ENCODE measurements at regions not wholly inside any gene's neighbourhood (a gene's known extent, or its start where the extent isn't known, plus 50 kb on each side); places are given as distances from the start of the nearest gene placed in this dataset.
"Not testable (repeated sequence)": the region's sequence is repeated elsewhere in the genome, so short reads cannot be mapped to it uniquely, and the experiment has no call there.

DNA sequence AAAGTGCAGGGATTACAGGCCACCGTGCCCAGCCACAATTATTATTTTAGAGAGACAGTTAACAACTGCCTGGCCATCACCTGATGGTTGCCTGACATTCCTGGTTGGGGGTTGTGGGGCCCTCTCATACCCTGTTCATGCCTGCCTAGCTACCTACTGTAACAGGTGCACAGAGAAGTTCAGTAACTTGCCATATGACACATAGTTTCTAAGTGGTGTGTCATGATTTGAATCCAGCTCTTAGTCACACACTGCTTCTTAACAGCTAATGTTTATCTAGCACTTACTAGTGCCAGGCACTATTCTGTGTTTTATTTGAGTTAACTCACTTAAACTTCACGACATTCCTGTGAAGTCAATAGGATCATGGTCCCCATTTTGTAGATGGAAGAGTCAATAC is 122.7 kb upstream of the JADE1 start:
- Histone ChIP-seq H3K4me1 (no peaks in the 10 kb centered on the region), H3K4me3 (ENCODE audit: low read depth, low read length) (no peak overlapping the region), H3K27me3 (no peaks in the 10 kb centered on the region), H3K36me3 (no peaks in the 10 kb centered on the region), H3K9me3 (no peaks in the 10 kb centered on the region)
- TF ChIP-seq, protein P1, sequence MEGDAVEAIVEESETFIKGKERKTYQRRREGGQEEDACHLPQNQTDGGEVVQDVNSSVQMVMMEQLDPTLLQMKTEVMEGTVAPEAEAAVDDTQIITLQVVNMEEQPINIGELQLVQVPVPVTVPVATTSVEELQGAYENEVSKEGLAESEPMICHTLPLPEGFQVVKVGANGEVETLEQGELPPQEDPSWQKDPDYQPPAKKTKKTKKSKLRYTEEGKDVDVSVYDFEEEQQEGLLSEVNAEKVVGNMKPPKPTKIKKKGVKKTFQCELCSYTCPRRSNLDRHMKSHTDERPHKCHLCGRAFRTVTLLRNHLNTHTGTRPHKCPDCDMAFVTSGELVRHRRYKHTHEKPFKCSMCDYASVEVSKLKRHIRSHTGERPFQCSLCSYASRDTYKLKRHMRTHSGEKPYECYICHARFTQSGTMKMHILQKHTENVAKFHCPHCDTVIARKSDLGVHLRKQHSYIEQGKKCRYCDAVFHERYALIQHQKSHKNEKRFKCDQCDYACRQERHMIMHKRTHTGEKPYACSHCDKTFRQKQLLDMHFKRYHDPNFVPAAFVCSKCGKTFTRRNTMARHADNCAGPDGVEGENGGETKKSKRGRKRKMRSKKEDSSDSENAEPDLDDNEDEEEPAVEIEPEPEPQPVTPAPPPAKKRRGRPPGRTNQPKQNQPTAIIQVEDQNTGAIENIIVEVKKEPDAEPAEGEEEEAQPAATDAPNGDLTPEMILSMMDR (IDR thresholded peaks at IDR 0.05; ENCODE audit: low read depth, low read length): no peak
- no peak for DNase-seq

DNA sequence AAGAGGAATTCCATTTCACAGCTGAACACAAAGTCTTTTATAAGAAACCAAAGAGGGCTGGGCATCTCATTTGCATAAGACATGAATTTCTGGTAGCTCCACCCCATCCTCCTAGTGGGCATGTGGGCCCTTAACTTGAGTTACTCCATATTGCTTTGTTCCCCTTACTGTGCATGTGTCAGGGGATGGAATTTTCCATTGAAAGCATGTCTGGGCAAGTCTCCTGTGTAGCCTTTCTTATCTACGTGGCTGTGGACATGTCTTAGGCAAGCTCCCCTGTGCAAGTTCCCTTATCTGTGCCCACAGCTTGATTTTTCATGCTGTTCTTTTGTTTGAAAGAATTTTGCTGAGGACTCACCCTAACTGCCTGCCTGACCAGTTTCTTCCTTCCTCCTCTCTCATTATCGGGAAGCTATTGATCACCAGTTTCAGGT is 123.5 kb upstream of the JADE1 start:
- no peaks in the 10 kb centered on the region for H3K27me3 ChIP-seq

DNA sequence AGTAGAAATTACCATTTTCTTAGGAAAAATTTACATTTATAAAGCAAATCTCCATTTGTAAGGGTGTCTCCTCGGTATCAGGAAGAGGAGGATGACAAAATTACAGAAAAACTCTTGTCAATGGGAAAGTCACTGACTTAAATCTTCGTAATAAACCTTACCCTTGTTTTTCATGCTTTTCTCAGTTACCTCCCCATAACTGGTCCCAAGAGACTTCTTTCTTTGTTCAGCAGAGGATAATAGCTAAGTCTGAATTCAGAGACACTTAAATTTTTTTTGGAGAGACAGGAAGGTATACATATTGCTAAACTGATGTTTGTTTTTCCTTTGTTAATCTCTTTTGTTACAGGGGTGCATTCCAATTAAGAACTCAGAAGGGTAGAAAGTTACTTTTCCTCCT is 125.5 kb upstream of the JADE1 start:
- no peaks in the 10 kb centered on the region for H3K27me3 ChIP-seq
- no peak for DNase-seq
- TF ChIP-seq, protein P1 (IDR thresholded peaks at IDR 0.05; ENCODE audit: low read depth, low read length): no peak
- no peaks in the 10 kb centered on the region for H3K4me1 ChIP-seq
- no peaks in the 10 kb centered on the region for H3K36me3 ChIP-seq
- no peaks in the 10 kb centered on the region for H3K9me3 ChIP-seq
- no peak overlapping the region for H3K4me3 ChIP-seq (ENCODE audit: low read depth, low read length)

More for the DNA sequence above, 123.5 kb upstream of the JADE1 start:
- TF ChIP-seq, protein P1 (IDR thresholded peaks at IDR 0.05; ENCODE audit: low read depth, low read length): no peak
- H3K4me3 ChIP-seq (ENCODE audit: low read depth, low read length): no peak overlapping the region
- H3K4me1 ChIP-seq: no peaks in the 10 kb centered on the region
- H3K36me3 ChIP-seq: no peaks in the 10 kb centered on the region
- H3K9me3 ChIP-seq: no peaks in the 10 kb centered on the region
- no peak for DNase-seq

DNA sequence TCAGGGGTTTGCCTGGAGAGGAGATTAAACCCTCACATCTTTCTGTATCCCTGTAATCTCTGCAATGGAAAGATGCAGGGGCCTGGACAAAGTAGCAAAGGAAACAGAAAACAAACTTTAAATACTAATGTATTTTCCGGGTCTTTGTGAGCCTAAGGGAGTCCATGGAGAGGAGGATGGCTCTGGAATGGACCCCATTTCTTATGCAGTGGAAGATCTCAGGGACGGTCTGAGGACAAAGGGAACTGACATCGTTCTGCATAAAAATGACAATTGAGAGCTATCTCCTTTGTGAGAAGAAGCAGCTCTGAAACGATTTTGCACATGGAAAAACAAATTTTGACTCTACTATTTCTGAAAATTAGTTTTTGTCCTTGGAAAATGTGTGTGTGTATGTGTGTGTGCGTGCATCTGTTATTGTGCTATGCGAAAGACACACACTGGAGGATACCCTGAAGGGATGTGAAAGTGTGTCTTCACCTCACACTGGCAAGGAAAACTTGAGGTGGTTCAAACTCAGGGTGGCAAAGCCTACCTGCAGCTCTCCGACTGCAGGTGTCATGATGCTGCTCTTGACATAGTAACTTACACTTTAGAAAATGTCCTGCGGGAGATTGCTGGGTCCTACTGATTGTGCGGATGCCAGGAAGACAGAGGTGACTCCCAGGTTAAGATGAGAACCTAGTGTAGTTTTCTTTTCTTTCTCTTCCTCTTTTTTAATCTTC is 126.4 kb upstream of the JADE1 start:
- H3K36me3 ChIP-seq: no peaks in the 10 kb centered on the region
- H3K9me3 ChIP-seq: no peaks in the 10 kb centered on the region
- H3K27me3 ChIP-seq: no peaks in the 10 kb centered on the region
- TF ChIP-seq, protein P1 (IDR thresholded peaks at IDR 0.05; ENCODE audit: low read depth, low read length): no peak
- no peak for DNase-seq
- H3K4me3 ChIP-seq (ENCODE audit: low read depth, low read length): no peak overlapping the region
- H3K4me1 ChIP-seq: no peaks in the 10 kb centered on the region

DNA sequence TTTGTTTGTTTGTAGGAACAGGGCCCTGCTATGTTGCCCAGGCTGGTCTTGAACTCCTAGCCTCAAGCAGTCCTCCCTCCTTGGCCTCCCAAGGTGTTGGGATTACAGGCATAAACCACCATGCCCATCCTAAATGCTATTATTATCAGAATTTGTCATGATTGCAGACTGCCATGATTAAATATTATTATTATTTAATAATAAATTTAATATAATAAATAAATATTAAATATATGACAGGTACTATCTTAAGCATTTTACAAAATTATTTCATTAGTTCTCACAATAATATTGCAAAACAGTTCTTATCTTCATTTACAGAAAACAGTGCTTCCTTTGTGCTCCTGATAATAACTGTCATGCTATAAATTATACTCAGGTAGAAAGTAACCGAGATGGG is 133.4 kb upstream of the JADE1 start:
- TF ChIP-seq, protein P1 (IDR thresholded peaks at IDR 0.05; ENCODE audit: low read depth, low read length): no peak
- Histone ChIP-seq H3K4me3 (ENCODE audit: low read depth, low read length) (no peak overlapping the region), H3K36me3 (no peaks in the 10 kb centered on the region), H3K27me3 (no peaks in the 10 kb centered on the region), H3K9me3 (no peaks in the 10 kb centered on the region), H3K4me1 (no peaks in the 10 kb centered on the region)
- DNase-seq: no peak

DNA sequence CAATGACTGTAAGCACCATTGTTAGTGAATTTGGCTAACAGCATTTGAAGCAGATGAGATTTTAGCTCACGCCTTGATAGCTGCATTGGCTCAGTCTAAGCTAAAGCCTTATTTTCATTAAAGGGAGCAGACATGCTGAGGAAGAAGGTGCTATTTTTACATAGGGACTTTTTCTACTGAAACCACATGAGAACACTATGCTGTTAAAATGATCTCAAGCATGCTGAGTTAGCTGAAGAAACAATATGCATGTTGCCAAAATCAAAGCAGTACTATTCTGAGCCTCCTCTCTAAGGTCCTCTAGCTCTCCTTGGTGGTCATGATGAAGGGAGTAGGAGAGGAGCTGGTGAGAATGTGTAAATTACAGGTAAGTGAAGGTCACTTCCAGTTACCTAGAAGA is 134.4 kb upstream of the JADE1 start:
- Histone ChIP-seq H3K36me3 (no peaks in the 10 kb centered on the region), H3K9me3 (no peaks in the 10 kb centered on the region), H3K4me1 (no peaks in the 10 kb centered on the region), H3K27me3 (no peaks in the 10 kb centered on the region), H3K4me3 (ENCODE audit: low read depth, low read length) (no peak overlapping the region)
- DNase-seq: no peak
- TF ChIP-seq, protein P1 (IDR thresholded peaks at IDR 0.05; ENCODE audit: low read depth, low read length): no peak

DNA sequence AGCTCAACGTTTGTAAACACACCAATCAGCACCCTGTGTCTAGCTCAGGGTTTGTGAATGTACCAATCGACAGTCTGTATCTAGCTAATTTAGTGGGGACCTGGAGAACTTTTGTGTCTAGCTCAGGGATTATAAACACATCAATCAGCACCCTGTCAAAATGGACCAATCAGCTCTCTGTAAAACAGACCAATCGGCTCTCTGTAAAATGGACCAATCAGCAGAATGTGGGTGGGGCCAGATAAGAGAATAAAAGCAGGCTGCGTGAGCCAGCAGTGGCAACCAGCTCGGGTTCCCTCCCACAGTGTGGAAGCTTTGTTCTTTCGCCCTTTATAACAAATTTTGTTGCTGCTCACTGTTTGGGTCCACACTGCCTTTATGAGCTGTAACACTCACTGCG is 136.3 kb upstream of the JADE1 start:
- H3K36me3 ChIP-seq; H3K9me3 ChIP-seq; DNase-seq; H3K4me3 ChIP-seq (ENCODE audit: low read depth, low read length); H3K27me3 ChIP-seq; H3K4me1 ChIP-seq: not testable (repeated sequence)

DNA sequence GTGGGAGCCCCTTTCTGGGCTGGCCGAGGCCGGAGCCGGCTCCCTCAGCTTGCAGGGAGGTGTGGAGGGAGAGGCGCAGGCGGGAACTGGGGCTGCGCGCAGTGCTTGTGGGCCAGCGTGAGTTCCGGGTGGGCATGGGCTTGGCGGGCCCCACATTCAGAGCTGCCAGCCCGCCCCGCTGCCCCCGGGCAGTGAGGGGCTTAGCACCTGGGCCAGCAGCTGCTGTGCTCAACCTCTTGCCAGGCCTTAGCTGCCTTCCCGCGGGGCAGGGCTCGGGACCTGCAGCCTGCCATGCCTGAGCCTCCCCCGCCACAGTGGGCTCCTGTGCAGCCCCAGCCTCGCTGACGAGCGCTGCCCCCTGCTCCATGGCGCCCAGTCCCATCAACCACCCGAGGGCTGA is 136.9 kb upstream of the JADE1 start:
- H3K36me3 ChIP-seq; H3K9me3 ChIP-seq; H3K27me3 ChIP-seq; DNase-seq; H3K4me3 ChIP-seq (ENCODE audit: low read depth, low read length); H3K4me1 ChIP-seq: not testable (repeated sequence)

All from BE2C (cell line).